Glutamatergic neuron (in vitro differentiated cells): ENCODE measurements at regions not wholly inside any gene's neighbourhood (a gene's known extent, or its start where the extent isn't known, plus 50 kb on each side); places are given as distances from the start of the nearest gene placed in this dataset.

ENCODE experiments used
- DNase-seq: peaks from one replicate; pipeline ENCODE4 v3.0.0; 2022
- H3K27ac Mint-ChIP-seq: one replicate; pipeline ENCODE4 v1.8.0; 2020; ENCODE audit warnings: mild to moderate bottlenecking, mixed read lengths, inconsistent platforms; ENCODE audit not compliant: unreplicated experiment
- H3K27me3 Mint-ChIP-seq: one replicate; pipeline ENCODE4 v1.8.0; 2020; ENCODE audit warnings: mild to moderate bottlenecking, moderate library complexity, mixed read lengths, inconsistent platforms; ENCODE audit not compliant: unreplicated experiment
- H3K36me3 Mint-ChIP-seq: one replicate; pipeline ENCODE4 v1.8.0; 2020; ENCODE audit warnings: mild to moderate bottlenecking, mixed read lengths, inconsistent platforms; ENCODE audit not compliant: unreplicated experiment
- H3K4me1 Mint-ChIP-seq: one replicate; pipeline ENCODE4 v1.8.0; 2020; ENCODE audit warnings: mild to moderate bottlenecking, low read depth, mixed read lengths, inconsistent platforms; ENCODE audit not compliant: unreplicated experiment
- H3K4me3 Mint-ChIP-seq: one replicate; pipeline ENCODE4 v1.8.0; 2020; ENCODE audit warnings: mild to moderate bottlenecking, mixed read lengths, inconsistent platforms; ENCODE audit not compliant: unreplicated experiment
- H3K9me3 Mint-ChIP-seq: one replicate; pipeline ENCODE4 v1.8.0; 2020; ENCODE audit warnings: mild to moderate bottlenecking, moderate library complexity, mixed read lengths, inconsistent platforms; ENCODE audit not compliant: unreplicated experiment
- CTCF ChIP-seq: fragments of 200-600 bp; sonication (generic); IDR thresholded peaks from one replicate; pipeline ENCODE4 v1.5.0; 2021; ENCODE audit not compliant: partially characterized antibody, unreplicated experiment

DNA sequence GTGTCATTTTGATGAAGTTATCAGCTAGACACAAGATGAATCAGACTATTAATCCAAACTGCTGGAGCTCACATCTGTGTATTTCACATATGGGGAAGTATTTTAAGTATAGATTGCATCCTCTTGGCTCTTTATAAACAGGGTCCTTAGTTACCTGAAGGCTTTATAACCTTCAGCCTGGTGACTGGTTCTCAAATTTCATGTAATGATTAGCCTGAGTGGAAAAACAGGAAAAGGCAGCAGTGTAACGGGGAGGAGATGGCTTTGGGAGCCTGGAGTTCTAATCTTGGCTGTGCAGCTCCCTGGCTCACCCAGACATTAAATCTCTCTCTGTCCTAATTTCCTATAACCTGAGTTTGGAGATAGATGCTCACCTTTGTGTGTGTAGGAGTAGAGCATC lies 103.8 kb upstream of the HPF1 start:
- H3K4me3 Mint-ChIP-seq: no peak overlapping the region
- peaks cover 1% of the 10 kb centered on the region for H3K9me3 Mint-ChIP-seq
- peaks cover 3% of the 10 kb centered on the region for H3K36me3 Mint-ChIP-seq
- no peak overlapping the region for H3K27ac Mint-ChIP-seq
- no peaks in the 10 kb centered on the region for H3K27me3 Mint-ChIP-seq
- no peak for DNase-seq
- no peak for TF ChIP-seq CTCF
- H3K4me1 Mint-ChIP-seq: no peaks in the 10 kb centered on the region

- H3K9me3 Mint-ChIP-seq: peaks cover 3% of the 10 kb centered on the region
- no peak overlapping the region for H3K4me3 Mint-ChIP-seq
- no peak for DNase-seq
- no peaks in the 10 kb centered on the region for H3K4me1 Mint-ChIP-seq
- no peaks in the 10 kb centered on the region for H3K27me3 Mint-ChIP-seq
- no peak for TF ChIP-seq CTCF
- no peak overlapping the region for H3K27ac Mint-ChIP-seq
- H3K36me3 Mint-ChIP-seq: peaks cover 8% of the 10 kb centered on the region
These were observed 101.8 kb upstream of the HPF1 start for GRCh38 chr4:169859366-169860216.

DNA sequence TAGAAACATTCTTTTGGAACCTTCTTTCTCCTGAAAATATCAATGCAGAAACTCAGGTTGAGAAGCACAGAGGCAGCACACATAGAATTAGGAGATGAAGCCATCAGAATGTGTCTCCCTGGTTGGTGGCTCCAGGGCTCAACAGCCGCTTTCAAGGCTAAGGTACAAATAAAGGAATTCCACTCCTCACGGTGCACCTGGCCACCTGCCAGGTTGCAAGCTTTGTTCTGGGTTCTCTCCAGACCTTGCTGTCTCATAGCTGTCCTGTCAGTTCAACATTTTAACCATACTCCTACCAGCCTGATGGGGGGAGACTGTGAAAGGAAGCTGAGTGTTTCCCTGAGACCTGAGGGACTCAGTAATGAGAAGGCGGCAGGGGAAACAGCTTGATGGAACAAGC lies 96.3 kb upstream of the HPF1 start:
- Mint-ChIP-seq H3K4me1 (peaks cover 9% of the 10 kb centered on the region), H3K4me3 (no peak overlapping the region), H3K36me3 (peaks cover 8% of the 10 kb centered on the region), H3K9me3 (peaks cover 2% of the 10 kb centered on the region), H3K27ac (no peak overlapping the region), H3K27me3 (no peaks in the 10 kb centered on the region)
- no peak for DNase-seq
- no peak for TF ChIP-seq CTCF

- Mint-ChIP-seq H3K9me3 (peaks cover 2% of the 10 kb centered on the region), H3K36me3 (peaks cover 8% of the 10 kb centered on the region), H3K4me3 (no peak overlapping the region), H3K27me3 (no peaks in the 10 kb centered on the region), H3K4me1 (peaks cover 11% of the 10 kb centered on the region), H3K27ac (no peak overlapping the region)
- TF ChIP-seq CTCF: no peak
- DNase-seq: no peak
These were observed 94.7 kb upstream of the HPF1 start for GRCh38 chr4:169852481-169852880.

GRCh38 chr4:169851750-169852149 lies 94.0 kb upstream of the HPF1 start:
- DNase-seq: no peak
- Mint-ChIP-seq H3K27me3 (no peaks in the 10 kb centered on the region), H3K27ac (no peak overlapping the region), H3K9me3 (peaks cover 2% of the 10 kb centered on the region), H3K36me3 (peaks cover 7% of the 10 kb centered on the region), H3K4me1 (peaks cover 12% of the 10 kb centered on the region), H3K4me3 (no peak overlapping the region)
- TF ChIP-seq CTCF: no peak
